ENCODE measurements at regions not wholly inside any gene's neighbourhood (a gene's known extent, or its start where the extent isn't known, plus 50 kb on each side); places are given as distances from the start of the nearest gene placed in this dataset.
"Not testable (repeated sequence)": the region's sequence is repeated elsewhere in the genome, so short reads cannot be mapped to it uniquely, and the experiment has no call there.

DNA sequence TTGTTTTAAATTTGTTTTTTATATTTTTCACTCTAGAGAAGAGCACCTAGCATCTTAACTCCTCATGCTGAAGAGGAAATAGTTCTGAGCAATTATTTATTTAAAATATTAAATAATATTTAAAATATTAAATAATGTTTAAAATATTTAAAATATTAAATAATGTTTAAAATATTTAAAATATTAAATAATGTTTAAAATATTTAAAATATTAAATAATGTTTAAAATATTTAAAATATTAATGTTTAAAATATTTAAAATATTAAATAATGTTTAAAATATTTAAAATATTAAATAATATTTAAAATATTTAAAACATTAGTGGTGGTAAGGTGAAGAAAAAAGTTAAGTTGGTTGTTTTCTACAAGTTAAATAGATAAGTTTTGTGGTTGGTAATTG, 147.6 kb upstream of the FERMT1 start:
- not testable (repeated sequence) for DNase-seq (ENCODE audit: low spot score in 2 of 2)
- FAIRE-seq: peak; percentile 100

DNA sequence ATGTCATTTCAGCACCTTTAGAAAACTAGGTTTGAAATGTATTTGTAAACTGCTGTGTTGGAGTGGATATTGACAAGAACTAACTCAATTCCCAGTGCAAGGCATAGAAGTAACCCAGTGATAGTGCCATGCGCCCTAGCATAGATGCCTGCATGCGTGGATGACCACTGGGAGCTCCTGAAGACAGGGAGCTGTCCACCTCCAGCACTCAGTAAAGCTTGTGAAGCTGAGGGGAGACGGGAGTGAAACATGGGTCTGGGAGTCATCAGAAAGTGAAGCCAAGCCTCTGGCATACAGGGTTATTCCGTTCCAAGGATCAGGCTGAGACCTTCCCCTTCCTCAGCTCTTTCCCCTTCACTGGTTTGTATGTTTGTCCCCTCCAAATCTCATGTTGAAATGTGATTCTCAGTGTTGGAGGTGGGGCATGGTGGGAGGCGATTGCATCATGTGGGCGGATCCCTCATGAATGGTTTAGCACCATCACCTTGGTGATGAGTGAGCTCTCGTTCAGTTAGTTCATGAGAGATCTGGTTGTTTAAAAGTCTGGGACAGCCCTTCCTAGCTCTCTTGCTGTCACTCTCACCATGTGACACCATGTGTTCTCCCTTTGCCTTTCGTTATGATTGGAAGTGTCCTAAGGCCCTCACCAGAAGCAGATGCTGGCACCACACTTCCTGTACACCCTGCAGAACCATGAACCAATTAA, 146.5 kb upstream of the FERMT1 start:
- FAIRE-seq (no peak), DNase-seq (ENCODE audit: low spot score in 2 of 2) (no peak)

DNA sequence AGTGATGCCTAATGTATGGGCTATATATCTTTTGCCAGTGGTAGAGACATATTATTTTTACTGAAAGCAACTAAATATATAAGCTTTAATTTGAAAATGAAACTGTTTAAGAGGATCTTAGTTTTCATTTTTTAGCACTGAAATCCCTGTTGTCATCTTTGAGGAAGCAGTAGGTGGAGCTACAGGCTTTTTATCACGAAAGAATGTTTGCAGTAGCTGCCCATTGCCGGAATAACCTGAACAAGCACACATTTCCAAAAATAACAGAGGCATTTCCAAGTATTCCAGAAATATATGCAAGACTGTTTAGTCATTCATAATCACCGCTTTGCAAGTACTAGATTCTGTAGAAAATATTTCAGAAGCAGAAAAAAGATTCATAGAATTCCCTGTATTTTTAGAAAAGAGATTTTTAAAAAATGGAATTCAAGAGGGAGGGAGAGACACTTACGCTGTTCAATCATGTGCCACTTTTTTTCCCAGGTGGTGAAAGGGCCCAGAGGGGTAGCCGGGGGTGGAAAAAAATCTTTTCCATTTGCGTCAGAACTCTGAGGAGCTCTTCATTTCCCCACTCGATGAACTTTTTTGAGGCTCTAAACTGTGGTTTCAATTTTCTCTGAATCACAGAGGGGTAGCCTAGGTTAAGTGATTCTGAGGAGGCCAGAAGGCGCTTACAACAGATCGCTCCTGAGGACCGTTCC, 142.5 kb upstream of the FERMT1 start:
- peak; percentile 3 to 50 for DNase-seq (ENCODE audit: low spot score in 2 of 2)
- FAIRE-seq: peak; percentile 21

DNA sequence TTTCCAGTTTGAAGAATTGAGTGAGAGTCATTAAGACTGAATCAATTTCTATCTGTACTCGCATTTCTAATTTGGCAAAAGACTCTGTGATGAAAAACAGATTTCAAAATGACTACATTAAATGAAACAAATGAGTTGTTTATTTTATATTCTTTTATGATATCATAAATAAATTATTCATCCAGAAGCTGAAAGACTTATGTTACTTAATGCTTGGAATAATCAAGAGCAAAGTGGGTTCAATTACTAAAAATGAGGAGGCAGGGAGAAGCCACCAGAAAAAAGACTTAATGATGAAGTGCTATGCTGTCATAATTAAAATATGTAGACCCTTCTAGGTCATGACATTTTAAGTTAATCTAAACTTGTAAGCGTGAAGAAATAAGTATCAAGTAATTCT, 130.6 kb upstream of the FERMT1 start:
- DNase-seq (ENCODE audit: low spot score in 2 of 2) (no peak), FAIRE-seq (no peak)

DNA sequence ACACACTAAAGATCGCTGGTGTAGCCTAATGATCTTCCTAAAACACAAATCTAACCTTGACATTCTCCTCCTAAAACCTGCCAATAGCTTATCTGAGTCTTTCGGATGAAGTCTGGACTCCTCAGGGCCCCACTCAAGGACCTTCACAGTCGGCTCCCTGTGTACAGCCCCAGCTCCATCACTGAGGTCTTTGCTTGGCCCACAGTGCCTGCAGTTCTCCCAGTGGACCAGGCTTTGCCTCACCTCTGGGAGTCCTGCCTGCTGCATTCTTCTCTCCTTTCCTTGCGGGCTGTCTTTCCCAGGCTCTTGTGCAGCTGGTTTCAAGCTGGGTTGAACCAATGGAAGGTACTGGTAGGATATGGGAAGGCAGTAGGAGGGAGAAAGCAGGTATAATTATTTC, 122.6 kb upstream of the FERMT1 start:
- DNase-seq (ENCODE audit: low spot score in 2 of 2) (no peak), FAIRE-seq (no peak)

GRCh38 chr20:6241591-6241990, 118.8 kb upstream of the FERMT1 start:
- DNase-seq (ENCODE audit: low spot score in 2 of 2) (no peak), FAIRE-seq (no peak)

DNA sequence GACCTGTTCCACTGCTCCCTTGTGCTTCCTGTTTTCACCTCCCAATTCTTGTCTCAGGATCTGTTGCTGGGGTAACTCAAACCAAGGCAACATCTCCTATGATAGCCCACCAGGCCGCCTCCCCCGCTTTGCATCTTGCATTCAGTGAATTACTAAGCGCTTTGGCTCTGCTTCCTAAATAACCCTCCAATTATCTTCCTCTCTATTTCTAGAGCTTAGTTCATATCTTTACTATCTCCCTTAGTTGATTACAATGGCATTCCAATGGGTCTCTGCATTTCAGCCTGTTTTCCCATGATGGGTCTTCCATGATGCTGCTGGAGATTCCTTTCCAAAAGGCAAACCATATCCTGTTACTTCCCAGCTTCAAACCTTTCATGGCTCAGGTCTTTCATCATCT, 117.2 kb upstream of the FERMT1 start:
- no peak for DNase-seq (ENCODE audit: low spot score in 2 of 2)
- no peak for FAIRE-seq

DNA sequence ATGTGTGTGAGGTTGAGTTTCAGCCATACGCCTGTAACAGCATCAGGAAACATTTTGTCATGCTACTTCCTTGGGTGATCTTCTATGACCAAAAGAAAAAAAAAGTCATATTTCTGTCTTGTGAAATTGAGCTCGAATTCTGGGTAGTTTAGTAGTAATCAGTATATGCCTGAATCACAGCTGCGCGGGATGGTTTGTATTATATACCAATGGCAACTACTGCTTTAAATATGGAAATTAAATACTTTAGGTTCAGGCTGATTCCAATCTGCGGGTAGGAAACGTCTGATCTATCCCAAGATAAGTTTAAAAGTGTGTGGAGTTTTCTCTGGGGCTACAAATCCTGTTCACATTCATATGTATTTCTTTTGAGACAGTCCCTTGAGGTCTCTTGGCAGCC, 115.6 kb upstream of the FERMT1 start:
- DNase-seq (ENCODE audit: low spot score in 2 of 2) (no peak), FAIRE-seq (no peak)

DNA sequence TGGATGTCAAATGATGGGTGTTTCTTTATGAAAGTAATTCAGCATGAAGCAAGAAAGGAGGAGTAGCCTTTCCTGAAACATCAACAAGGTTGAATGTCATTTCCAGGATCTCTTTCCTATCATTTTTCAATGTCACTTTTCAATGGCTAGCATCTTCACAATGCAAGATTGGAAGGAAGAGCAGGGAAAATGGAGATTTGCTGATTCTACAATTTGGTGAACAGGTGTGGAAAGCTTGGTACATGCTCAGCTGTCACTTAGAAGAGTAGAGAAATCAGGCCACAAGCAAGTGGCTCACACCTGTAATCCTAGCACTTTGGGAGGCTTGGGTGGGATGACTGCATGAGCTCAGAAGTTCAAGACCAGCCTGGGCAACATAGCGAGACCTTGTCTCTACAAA, 112.7 kb upstream of the FERMT1 start:
- no peak for DNase-seq (ENCODE audit: low spot score in 2 of 2)
- no peak for FAIRE-seq

DNA sequence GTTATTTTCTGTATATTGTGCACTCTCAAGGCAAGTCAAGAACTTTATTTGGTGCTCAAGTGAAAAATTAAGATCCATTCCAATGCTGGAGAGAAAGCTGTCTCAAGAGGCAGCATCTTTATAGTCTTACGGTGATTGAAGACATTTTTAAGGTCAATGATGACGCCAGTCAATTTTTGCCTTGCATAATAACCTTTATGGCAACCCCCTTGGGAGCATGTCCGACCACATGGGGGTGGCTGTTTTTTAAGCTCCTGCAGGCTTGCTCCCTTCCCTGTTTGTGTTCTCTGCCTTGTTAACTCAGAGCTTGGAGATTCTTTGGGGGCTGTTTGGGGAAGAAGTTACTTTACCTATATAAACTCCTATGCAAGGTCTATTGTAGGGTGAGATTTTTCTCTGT, 109.6 kb upstream of the FERMT1 start:
- FAIRE-seq (no peak), DNase-seq (ENCODE audit: low spot score in 2 of 2) (no peak)

- FAIRE-seq (no peak), DNase-seq (ENCODE audit: low spot score in 2 of 2) (no peak)
Measured at GRCh38 chr20:6231556-6231955, 108.7 kb upstream of the FERMT1 start.

DNA sequence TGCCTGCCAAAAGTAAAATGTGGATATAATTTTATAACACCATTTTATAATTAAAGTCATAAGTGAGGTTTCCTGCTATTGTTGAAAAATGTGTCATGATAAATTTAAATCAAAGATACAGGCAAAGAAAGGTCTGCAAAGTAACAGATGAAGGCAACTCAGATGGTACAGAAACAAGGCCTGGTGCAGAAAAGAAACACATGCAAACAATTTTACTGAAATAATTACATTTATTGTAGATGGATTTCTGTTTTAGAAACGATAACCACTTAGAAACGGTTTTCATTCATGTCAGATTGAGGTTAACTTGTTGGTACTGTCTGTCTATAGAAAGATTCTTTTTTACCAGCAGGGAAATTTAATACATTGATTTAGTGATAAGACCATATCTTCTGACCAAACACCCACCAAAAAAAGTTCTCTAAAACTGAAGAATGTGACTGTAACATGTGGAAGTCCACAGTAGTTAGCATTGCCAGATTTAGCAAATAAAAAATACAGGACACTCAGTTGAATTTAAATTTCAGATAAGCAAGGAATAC, 105.5 kb upstream of the FERMT1 start:
- no peak for FAIRE-seq
- no peak for DNase-seq (ENCODE audit: low spot score in 2 of 2)

DNA sequence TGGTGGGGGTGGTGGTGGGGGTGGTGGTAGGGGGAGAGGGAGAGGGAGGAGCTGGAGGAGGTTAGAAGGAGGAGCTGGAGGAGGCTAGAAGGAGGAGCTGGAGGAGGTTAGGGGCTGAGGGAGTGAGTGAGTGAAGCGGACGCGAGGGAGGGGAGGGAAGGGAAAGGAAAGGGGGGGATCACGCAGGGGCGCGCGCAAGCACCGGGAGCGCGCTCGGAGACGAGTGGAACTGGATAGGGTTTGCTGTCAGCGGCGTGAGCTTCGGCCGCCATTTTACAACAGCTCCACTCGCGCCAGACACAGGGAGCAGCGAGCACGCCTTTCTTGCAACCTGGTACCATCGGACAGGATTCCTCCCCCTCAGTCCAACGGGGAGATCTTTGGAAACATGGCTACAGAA, 90.5 kb upstream of the FERMT1 start:
- no peak for FAIRE-seq
- no peak for DNase-seq (ENCODE audit: low spot score in 2 of 2)

GRCh38 chr20:6212903-6213302, 90.1 kb upstream of the FERMT1 start:
- FAIRE-seq (no peak), DNase-seq (ENCODE audit: low spot score in 2 of 2) (no peak)

DNA sequence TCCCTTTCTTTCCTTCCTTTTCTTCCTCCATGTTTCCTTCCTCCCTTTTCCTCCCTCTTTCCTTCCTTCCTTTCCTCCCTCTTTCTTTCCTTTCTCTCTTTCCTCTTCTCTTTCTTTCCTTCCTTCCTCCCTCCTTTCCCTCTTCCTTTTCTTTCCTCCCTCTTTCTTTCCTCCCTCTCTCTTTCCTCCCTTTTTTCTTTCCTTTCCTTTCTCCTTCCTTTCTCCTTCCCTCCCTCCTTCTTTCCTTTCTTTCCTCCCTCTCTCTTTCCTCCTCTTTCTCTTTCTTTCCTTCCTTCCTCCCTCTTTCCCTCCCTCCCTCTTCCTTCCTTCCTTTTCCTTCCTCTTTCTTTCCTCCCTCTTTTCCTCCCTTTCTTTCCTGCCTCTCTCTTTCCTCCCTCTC, 86.3 kb upstream of the FERMT1 start:
- DNase-seq (ENCODE audit: low spot score in 2 of 2) (no peak), FAIRE-seq (no peak)

- no peak for DNase-seq (ENCODE audit: low spot score in 2 of 2)
- FAIRE-seq: no peak
Measured at GRCh38 chr20:6200092-6200491, 77.3 kb upstream of the FERMT1 start.

DNA sequence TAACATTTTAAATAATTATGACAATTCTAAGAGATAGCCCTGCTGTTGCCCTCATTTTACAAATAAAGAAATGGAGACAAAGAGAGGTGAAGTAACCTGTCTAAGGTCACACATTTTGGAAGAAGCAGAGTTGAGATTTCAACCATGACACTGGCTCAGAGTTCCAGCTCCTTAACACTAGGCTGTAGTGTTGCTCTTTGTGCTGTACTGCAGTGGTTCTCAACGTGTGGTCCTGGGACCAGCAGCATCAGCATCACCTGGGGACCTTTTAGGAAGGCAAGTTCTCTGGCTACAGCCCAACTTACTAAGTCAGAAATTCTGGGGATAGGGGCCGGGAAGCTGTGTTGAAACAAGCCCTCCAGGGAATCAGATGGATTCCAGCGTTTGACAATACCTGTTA, 62.4 kb upstream of the FERMT1 start:
- no peak for FAIRE-seq

DNA sequence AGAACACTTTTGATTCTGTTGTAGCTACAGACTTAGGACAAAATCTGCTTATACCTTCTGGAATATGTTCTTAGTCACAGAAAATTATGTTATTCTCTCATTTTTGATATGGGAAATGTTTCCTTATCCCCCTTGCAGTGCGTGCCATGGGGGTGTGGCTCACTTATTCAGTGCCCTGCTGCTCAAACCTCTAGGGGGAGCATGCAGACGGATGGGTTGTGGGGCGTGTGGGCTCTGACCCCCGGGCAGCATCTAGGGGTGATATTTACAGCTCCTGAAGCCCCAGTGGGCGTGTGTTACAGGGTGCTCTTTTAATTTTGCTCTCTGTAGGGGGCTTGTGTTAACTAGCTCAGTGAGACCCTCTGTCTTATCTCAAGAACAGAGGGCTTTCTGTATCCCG, 61.3 kb upstream of the FERMT1 start:
- FAIRE-seq: no peak
- no peak for DNase-seq (ENCODE audit: low spot score in 2 of 2)

More for the DNA sequence above, 62.4 kb upstream of the FERMT1 start:
- no peak for DNase-seq (ENCODE audit: low spot score in 2 of 2)

- DNase-seq (ENCODE audit: low spot score in 2 of 2): no peak
- FAIRE-seq: no peak
Measured at GRCh38 chr20:6180531-6180930, 57.7 kb upstream of the FERMT1 start.

DNA sequence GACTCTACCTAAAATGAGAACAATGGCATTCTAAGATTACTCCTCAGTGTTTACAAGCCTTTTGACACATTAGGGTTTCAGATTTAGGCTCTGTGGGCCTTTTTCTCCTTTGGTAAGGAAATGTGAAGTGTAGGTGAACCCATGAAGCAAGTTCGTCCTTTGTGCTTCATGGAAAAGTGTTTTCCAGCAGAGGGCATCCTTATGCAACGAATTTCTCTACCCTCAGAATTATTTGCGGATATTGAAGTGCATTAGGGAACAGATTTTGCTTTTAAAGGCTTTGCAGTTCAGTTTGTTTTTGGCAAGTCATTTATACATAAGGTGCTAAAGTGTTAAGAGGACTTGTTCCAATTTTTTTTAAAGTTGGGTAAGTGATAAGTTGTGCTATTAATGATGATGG, 55.7 kb upstream of the FERMT1 start:
- FAIRE-seq (no peak), DNase-seq (ENCODE audit: low spot score in 2 of 2) (no peak)

DNA sequence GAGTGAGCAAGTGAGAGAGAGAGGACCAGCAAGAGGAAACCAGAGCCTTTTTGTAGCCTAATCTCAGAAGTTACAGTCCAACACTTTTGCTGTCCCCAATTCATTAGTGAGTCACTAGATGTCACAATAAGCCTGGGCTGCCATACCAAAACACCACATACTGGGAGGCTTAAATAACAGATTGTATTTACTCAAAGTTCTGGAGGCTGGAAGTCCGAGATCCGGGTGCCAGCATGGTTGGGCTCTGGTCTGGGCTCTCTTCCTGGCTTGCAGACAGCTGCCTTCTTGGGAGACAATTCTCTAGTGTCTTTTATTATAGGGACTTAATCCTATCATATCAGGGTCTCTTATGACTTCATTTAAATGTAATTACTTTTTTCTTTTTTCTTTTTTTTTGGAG, 50.7 kb upstream of the FERMT1 start:
- DNase-seq (ENCODE audit: low spot score in 2 of 2) (no peak), FAIRE-seq (no peak)
